ENCODE measurements at regions not wholly inside any gene's neighbourhood (a gene's known extent, or its start where the extent isn't known, plus 50 kb on each side); places are given as distances from the start of the nearest gene placed in this dataset.

DNA sequence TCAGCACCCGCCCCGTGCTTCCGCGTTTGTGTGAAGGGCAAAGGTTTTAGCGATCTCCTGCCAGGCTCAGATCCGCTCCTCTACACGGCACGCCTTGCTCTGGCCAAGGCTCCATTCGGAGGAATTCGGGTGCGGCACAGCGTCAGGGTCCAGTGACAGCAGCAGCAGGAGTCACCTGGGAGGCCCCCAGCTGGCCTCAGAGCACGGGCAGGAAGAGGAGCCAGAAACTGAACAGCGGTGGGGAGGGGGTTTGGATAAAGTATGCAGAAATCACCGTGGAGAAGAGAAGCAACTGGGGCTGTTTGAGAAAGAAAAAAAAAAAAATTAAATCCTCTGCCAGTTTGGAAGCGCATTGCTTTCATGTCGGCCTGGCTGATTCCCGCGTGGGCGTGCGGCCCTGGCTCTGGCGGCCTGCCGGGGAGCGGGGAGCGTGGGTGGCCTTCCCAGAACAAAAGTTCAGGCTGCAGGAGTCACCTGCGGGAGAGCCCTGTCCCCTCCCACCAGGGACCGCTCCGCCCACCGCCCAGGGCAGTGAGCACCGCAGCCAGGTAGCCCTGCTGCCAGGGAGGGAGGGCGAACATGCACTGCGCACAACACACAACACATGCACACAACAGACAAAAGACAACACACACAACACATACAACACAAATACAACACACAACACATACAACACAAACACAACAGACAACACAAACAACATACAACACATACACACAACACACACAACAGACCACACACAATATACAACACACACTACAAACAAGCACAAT, 107.6 kb downstream of the ETS2 start:
- Histone ChIP-seq H3K27ac (replicated peaks) (no peak overlapping the region), H3K27me3 (ENCODE audit: insufficient read depth, poor library complexity, severe bottlenecking) (no peaks in the 10 kb centered on the region), H3K4me3 (replicated peaks; ENCODE audit: insufficient read depth, low read length) (no peak overlapping the region)
- TF ChIP-seq, protein P1, sequence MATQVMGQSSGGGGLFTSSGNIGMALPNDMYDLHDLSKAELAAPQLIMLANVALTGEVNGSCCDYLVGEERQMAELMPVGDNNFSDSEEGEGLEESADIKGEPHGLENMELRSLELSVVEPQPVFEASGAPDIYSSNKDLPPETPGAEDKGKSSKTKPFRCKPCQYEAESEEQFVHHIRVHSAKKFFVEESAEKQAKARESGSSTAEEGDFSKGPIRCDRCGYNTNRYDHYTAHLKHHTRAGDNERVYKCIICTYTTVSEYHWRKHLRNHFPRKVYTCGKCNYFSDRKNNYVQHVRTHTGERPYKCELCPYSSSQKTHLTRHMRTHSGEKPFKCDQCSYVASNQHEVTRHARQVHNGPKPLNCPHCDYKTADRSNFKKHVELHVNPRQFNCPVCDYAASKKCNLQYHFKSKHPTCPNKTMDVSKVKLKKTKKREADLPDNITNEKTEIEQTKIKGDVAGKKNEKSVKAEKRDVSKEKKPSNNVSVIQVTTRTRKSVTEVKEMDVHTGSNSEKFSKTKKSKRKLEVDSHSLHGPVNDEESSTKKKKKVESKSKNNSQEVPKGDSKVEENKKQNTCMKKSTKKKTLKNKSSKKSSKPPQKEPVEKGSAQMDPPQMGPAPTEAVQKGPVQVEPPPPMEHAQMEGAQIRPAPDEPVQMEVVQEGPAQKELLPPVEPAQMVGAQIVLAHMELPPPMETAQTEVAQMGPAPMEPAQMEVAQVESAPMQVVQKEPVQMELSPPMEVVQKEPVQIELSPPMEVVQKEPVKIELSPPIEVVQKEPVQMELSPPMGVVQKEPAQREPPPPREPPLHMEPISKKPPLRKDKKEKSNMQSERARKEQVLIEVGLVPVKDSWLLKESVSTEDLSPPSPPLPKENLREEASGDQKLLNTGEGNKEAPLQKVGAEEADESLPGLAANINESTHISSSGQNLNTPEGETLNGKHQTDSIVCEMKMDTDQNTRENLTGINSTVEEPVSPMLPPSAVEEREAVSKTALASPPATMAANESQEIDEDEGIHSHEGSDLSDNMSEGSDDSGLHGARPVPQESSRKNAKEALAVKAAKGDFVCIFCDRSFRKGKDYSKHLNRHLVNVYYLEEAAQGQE (IDR thresholded peaks at IDR 0.05; ENCODE audit: insufficient replicate concordance, low read depth): no peak
- TF ChIP-seq SPI1 (IDR thresholded peaks at IDR 0.05; ENCODE audit: borderline replicate concordance, low read depth): no peak
- TF ChIP-seq, protein P2, sequence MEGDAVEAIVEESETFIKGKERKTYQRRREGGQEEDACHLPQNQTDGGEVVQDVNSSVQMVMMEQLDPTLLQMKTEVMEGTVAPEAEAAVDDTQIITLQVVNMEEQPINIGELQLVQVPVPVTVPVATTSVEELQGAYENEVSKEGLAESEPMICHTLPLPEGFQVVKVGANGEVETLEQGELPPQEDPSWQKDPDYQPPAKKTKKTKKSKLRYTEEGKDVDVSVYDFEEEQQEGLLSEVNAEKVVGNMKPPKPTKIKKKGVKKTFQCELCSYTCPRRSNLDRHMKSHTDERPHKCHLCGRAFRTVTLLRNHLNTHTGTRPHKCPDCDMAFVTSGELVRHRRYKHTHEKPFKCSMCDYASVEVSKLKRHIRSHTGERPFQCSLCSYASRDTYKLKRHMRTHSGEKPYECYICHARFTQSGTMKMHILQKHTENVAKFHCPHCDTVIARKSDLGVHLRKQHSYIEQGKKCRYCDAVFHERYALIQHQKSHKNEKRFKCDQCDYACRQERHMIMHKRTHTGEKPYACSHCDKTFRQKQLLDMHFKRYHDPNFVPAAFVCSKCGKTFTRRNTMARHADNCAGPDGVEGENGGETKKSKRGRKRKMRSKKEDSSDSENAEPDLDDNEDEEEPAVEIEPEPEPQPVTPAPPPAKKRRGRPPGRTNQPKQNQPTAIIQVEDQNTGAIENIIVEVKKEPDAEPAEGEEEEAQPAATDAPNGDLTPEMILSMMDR (IDR thresholded peaks at IDR 0.05; ENCODE audit: insufficient read depth, low read length): no peak
- TF ChIP-seq GABPA (IDR thresholded peaks at IDR 0.05; ENCODE audit: low read depth): no peak
- TF ChIP-seq POLR2AphosphoS5 (IDR thresholded peaks at IDR 0.05; ENCODE audit: low read depth): no peak
- DNase-seq (ENCODE audit: low read depth in 1 of 2, low spot score in 1 of 2): no peak

DNA sequence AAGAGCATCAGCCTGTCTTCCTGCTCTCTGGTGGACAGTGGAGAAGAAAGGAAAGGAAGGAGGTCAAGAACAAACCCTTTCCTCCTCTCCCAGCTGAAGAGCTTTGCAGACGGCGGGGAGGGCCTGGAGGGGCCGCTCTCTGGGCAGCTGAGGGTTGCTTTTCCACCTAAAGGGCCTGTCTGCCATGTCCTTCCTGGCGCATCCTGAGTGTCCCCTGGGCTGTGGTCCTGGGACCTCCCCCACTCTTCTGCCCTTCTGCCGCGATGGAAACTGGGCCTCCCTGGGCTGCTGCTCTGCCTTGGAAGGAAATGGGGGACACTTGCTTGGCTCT, 107.0 kb downstream of the ETS2 start:
- H3K27ac ChIP-seq (replicated peaks): no peak overlapping the region
- no peak overlapping the region for H3K4me3 ChIP-seq (replicated peaks; ENCODE audit: insufficient read depth, low read length)

DNA sequence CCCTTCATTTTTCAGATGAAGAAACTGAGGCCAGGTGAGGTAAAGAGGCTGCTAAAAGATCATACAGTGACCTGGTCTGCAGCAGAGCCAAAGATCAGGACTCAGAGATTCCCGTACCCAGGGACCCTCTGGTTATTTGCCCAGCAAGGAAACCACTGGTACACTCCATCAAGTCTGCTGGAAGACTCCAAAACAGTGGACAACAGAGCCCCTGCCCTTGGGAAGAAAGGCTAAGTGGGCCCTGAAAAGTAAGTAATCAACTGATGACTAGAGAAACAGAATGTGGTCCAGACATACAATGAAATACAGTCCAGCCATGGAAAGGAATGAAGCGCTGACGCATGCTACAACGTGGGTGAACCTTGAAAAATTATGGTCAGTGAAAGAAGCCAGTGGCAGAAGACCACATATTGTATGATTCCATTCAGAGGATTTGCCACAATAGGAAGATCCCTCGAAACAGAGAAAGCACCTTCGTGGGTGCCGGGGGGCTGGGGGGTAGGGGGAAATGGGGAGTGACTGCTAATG, 106.4 kb downstream of the ETS2 start:
- no peak for TF ChIP-seq POLR2AphosphoS5 (IDR thresholded peaks at IDR 0.05; ENCODE audit: low read depth)
- TF ChIP-seq GABPA (IDR thresholded peaks at IDR 0.05; ENCODE audit: low read depth): no peak
- TF ChIP-seq, protein P1 (IDR thresholded peaks at IDR 0.05; ENCODE audit: insufficient replicate concordance, low read depth): no peak
- Histone ChIP-seq H3K27ac (replicated peaks) (no peak overlapping the region), H3K4me3 (replicated peaks; ENCODE audit: insufficient read depth, low read length) (no peak overlapping the region), H3K27me3 (ENCODE audit: insufficient read depth, poor library complexity, severe bottlenecking) (no peaks in the 10 kb centered on the region)
- DNase-seq (ENCODE audit: low read depth in 1 of 2, low spot score in 1 of 2): no peak

More for the DNA sequence above, 107.0 kb downstream of the ETS2 start:
- TF ChIP-seq SPI1 (IDR thresholded peaks at IDR 0.05; ENCODE audit: borderline replicate concordance, low read depth) (no peak), GABPA (IDR thresholded peaks at IDR 0.05; ENCODE audit: low read depth) (no peak), POLR2AphosphoS5 (IDR thresholded peaks at IDR 0.05; ENCODE audit: low read depth) (no peak)
- TF ChIP-seq, protein P1 (IDR thresholded peaks at IDR 0.05; ENCODE audit: insufficient replicate concordance, low read depth): no peak
- TF ChIP-seq, protein P2 (IDR thresholded peaks at IDR 0.05; ENCODE audit: insufficient read depth, low read length): no peak
- no peaks in the 10 kb centered on the region for H3K27me3 ChIP-seq (ENCODE audit: insufficient read depth, poor library complexity, severe bottlenecking)
- no peak for DNase-seq (ENCODE audit: low read depth in 1 of 2, low spot score in 1 of 2)

All from HL-60 (cell line).